ENCODE measurements at regions not wholly inside any gene's neighbourhood (a gene's known extent, or its start where the extent isn't known, plus 50 kb on each side); places are given as distances from the start of the nearest gene placed in this dataset.

DNA sequence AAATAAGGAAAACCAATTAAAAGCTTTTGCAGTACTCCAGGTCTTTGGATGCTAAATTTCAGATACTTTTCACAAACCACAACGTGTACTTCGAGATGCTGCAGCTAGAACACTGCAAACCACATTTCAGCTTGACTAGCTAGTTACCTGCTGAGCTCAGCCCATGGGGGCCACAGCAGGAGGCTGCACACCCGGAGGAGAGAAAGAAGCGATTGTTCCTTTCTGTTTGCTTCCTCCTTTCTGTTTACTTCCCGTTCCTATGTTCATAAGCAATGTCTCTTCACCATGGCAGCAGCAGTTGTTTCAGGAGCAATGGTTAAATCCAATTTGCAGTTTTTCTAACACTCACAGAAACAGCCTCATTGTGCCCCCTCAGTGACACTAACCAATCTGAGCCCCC, 225.6 kb upstream of the FGGY start:
- Histone ChIP-seq H3K27ac (ENCODE audit: low read length) (peak overlapping the region; percentile 48), H3K9me3 (ENCODE audit: control insufficient read depth, insufficient read depth, low read depth, low read length) (no peaks in the 10 kb centered on the region), H3K27me3 (ENCODE audit: control insufficient read depth, insufficient read depth, low read length) (no peaks in the 10 kb centered on the region), H3K4me1 (ENCODE audit: control insufficient read depth, insufficient read depth, low read length) (no peaks in the 10 kb centered on the region), H3K36me3 (ENCODE audit: control insufficient read depth, insufficient read depth, low read length) (no peaks in the 10 kb centered on the region), H3K4me3 (ENCODE audit: low read depth in 2 of 2, low read length in 2 of 2) (peak overlapping the region in 1 of 2 experiments; percentile 10; a peak in 1 of 4 replicates)
- no peak for DNase-seq (ENCODE audit: low read depth, low spot score)
- BruUV-seq (replicated peaks) = no TSS peak
- in situ Hi-C loops (cut with HindIII; ENCODE audit: low pct_unique_long_range_greater_than_20kb, low sequenced_read_pairs) (no loop called here), intact Hi-C loops (cut with micrococcal nuclease; ENCODE audit: unreplicated experiment) (no loop called here)
- ChIA-PET CTCF (no interaction called here), POLR2A (interaction anchor here (0.5 to 0.9 kb wide), 3 partner anchors 8 to 287 kb away, joined by 3 to 5 read pairs (median 3); partner anchors contain the start of gene JUN)
- TF ChIP-seq SIN3A (IDR thresholded peaks at IDR 0.05; ENCODE audit: borderline replicate concordance, insufficient read depth, low read depth, low read length) (no peak), POLR2AphosphoS5 (IDR thresholded peaks at IDR 0.05; ENCODE audit: low read depth, low read length) (no peak), TCF7L2 (IDR thresholded peaks at IDR 0.05; ENCODE audit: low read depth, low read length) (no peak)
- TF ChIP-seq, protein P1, sequence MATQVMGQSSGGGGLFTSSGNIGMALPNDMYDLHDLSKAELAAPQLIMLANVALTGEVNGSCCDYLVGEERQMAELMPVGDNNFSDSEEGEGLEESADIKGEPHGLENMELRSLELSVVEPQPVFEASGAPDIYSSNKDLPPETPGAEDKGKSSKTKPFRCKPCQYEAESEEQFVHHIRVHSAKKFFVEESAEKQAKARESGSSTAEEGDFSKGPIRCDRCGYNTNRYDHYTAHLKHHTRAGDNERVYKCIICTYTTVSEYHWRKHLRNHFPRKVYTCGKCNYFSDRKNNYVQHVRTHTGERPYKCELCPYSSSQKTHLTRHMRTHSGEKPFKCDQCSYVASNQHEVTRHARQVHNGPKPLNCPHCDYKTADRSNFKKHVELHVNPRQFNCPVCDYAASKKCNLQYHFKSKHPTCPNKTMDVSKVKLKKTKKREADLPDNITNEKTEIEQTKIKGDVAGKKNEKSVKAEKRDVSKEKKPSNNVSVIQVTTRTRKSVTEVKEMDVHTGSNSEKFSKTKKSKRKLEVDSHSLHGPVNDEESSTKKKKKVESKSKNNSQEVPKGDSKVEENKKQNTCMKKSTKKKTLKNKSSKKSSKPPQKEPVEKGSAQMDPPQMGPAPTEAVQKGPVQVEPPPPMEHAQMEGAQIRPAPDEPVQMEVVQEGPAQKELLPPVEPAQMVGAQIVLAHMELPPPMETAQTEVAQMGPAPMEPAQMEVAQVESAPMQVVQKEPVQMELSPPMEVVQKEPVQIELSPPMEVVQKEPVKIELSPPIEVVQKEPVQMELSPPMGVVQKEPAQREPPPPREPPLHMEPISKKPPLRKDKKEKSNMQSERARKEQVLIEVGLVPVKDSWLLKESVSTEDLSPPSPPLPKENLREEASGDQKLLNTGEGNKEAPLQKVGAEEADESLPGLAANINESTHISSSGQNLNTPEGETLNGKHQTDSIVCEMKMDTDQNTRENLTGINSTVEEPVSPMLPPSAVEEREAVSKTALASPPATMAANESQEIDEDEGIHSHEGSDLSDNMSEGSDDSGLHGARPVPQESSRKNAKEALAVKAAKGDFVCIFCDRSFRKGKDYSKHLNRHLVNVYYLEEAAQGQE (IDR thresholded peaks at IDR 0.05; ENCODE audit: insufficient read depth in 1 of 2, low read depth in 2 of 2, low read length in 1 of 2) = no peak
- TF ChIP-seq, protein P2, sequence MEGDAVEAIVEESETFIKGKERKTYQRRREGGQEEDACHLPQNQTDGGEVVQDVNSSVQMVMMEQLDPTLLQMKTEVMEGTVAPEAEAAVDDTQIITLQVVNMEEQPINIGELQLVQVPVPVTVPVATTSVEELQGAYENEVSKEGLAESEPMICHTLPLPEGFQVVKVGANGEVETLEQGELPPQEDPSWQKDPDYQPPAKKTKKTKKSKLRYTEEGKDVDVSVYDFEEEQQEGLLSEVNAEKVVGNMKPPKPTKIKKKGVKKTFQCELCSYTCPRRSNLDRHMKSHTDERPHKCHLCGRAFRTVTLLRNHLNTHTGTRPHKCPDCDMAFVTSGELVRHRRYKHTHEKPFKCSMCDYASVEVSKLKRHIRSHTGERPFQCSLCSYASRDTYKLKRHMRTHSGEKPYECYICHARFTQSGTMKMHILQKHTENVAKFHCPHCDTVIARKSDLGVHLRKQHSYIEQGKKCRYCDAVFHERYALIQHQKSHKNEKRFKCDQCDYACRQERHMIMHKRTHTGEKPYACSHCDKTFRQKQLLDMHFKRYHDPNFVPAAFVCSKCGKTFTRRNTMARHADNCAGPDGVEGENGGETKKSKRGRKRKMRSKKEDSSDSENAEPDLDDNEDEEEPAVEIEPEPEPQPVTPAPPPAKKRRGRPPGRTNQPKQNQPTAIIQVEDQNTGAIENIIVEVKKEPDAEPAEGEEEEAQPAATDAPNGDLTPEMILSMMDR (IDR thresholded peaks at IDR 0.05) = no peak
- peak; percentile 84 for ATAC-seq

DNA sequence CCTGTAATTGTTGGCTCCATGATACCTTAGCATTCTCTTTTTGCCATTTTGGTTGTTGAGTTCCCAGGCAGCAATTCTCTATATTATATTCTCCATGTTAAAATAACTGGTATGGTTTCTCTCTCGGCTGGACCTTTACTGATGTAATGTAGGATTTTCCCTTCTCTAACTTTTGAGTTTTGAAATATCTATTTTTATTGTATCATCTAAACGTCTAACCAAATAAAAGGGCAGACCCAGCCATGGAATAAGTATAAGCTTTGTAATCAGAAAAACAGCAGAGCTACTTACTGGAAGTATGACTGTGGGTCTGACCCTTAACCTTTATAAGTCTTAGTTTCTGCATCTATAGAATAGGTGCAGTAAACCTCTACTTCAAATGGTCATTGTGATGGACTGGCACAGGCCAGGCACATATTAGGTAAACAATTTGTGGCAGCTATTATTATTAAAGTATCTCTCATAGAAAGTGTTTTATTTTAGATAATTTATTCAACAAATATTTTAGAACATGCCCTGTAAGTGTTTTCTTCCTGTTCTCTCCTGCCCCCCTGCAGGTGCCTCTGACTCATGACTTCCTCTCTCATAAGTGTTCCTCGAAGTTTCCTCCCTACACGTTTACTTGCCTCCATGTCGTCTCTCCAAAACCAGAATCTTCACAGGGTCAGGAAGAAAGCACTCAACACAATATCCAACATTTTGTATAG, 224.9 kb upstream of the FGGY start:
- Histone ChIP-seq H3K4me3 (ENCODE audit: low read depth in 2 of 2, low read length in 2 of 2) (no peak overlapping the region), H3K27me3 (ENCODE audit: control insufficient read depth, insufficient read depth, low read length) (no peaks in the 10 kb centered on the region), H3K27ac (ENCODE audit: low read length) (peak overlapping the region; percentile 48; the same call in 1 of the 2 replicates), H3K9me3 (ENCODE audit: control insufficient read depth, insufficient read depth, low read depth, low read length) (no peaks in the 10 kb centered on the region), H3K36me3 (ENCODE audit: control insufficient read depth, insufficient read depth, low read length) (no peaks in the 10 kb centered on the region), H3K4me1 (ENCODE audit: control insufficient read depth, insufficient read depth, low read length) (no peaks in the 10 kb centered on the region)
- ChIA-PET CTCF (no interaction called here), POLR2A (interaction anchor here (0.6 to 0.9 kb wide), 2 partner anchors 9 to 55 kb away, joined by 3 to 5 read pairs; no protein-coding TSS in a partner anchor)
- in situ Hi-C loops (cut with HindIII; ENCODE audit: low pct_unique_long_range_greater_than_20kb, low sequenced_read_pairs) = no loop called here
- DNase-seq (ENCODE audit: low read depth, low spot score) (no peak), ATAC-seq (no peak)
- TF ChIP-seq, protein P2 (IDR thresholded peaks at IDR 0.05) = no peak; the same call in 1 of the 2 replicates
- TF ChIP-seq, protein P1 (IDR thresholded peaks at IDR 0.05; ENCODE audit: insufficient read depth in 1 of 2, low read depth in 2 of 2, low read length in 1 of 2) = no peak
- intact Hi-C loops (cut with micrococcal nuclease; ENCODE audit: unreplicated experiment) = no loop called here
- BruUV-seq (replicated peaks) = no TSS peak
